ENCODE measurements at regions not wholly inside any gene's neighbourhood (a gene's known extent, or its start where the extent isn't known, plus 50 kb on each side); places are given as distances from the start of the nearest gene placed in this dataset.

DNA sequence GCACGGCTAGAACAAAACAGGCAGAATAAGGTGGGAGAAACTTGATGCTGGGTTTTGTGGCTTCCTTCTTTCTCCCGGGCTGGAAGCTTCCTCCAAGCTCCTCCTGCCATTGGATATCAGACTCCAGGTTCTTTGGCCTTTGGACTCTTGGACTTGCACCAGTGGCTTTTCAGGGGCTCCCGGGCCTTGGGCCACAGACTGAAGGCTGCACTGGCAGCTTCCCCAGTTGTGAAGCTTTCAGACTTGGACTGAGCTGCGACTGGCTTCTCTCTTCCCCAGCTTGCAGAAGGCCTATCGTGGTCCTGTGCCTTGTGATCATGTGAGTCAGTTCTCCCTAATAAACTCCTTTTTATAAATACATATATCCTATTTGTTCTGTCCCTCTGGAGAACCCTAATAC lies 364.4 kb downstream of the DNAH5 start:
- POLR2A ChIA-PET (ENCODE audit: partially characterized antibody), result no interaction called here
- TF ChIP-seq JUND (IDR thresholded peaks at IDR 0.05; ENCODE audit: low read length) (no peak), PHF8 (conservative IDR thresholded peaks at IDR 0.05; ENCODE audit: low read depth, low read length) (no peak), SRF (IDR thresholded peaks at IDR 0.05; ENCODE audit: low read depth, low read length) (no peak)

More for the DNA sequence above, 364.4 kb downstream of the DNAH5 start:
- no peak overlapping the region for H3K56ac ChIP-seq (replicated peaks; ENCODE audit: insufficient read length, low read depth, low read length)
- H2BK5ac ChIP-seq (ENCODE audit: low read depth, low read length), result no peak overlapping the region
- H4K91ac ChIP-seq (replicated peaks; ENCODE audit: insufficient read length, low read length), result no peak overlapping the region
- H3K9ac ChIP-seq (replicated peaks in 1 of 4; ENCODE audit: extremely low read depth in 1 of 4, low read depth in 3 of 4, low read length in 3 of 4), result no peak overlapping the region
- no peaks in the 10 kb centered on the region for H3K4me1 ChIP-seq (replicated peaks in 1 of 4; ENCODE audit: control insufficient read depth in 3 of 4, insufficient read depth in 4 of 4, low read length in 3 of 4)
- H3K14ac ChIP-seq (ENCODE audit: insufficient read length), result no peak overlapping the region
- no peak overlapping the region for H2AK5ac ChIP-seq (ENCODE audit: low read depth, low read length)
- DNase-seq (ENCODE audit: low read depth in 1 of 2, low spot score in 2 of 2) (no peak), FAIRE-seq (no peak)
- no peaks in the 10 kb centered on the region for H3K23me2 ChIP-seq (ENCODE audit: low read depth, low read length)
- no peak overlapping the region for H2BK15ac ChIP-seq (ENCODE audit: low read length)
- CTCF ChIA-PET (ENCODE audit: partially characterized antibody), result interaction anchor here (0.6 kb wide), 1 partner anchor 185 kb away, joined by 3 read pairs; no protein-coding TSS in a partner anchor
- no peak overlapping the region for H2AFZ ChIP-seq (ENCODE audit: low read length)
- no peak overlapping the region for H2BK20ac ChIP-seq (ENCODE audit: low read length)
- no peak overlapping the region for H2BK120ac ChIP-seq (replicated peaks; ENCODE audit: low read depth, low read length)
- H4K8ac ChIP-seq (ENCODE audit: extremely low read depth, insufficient read depth, low read length), result no peak overlapping the region
- no peaks in the 10 kb centered on the region for H3K36me3 ChIP-seq (ENCODE audit: control insufficient read depth in 2 of 4, insufficient read depth in 4 of 4, low read length in 3 of 4)
- H3K27me3 ChIP-seq (replicated peaks in 1 of 4; ENCODE audit: control insufficient read depth in 3 of 4, extremely low read depth in 1 of 4, insufficient read depth in 3 of 4, low read length in 3 of 4), result no peaks in the 10 kb centered on the region
- no peak overlapping the region for H3K18ac ChIP-seq (ENCODE audit: extremely low read depth, low read length)
- no peak overlapping the region for H3K23ac ChIP-seq (ENCODE audit: insufficient read length)
- no peaks in the 10 kb centered on the region for H3K79me1 ChIP-seq (ENCODE audit: low read depth, low read length)
- no peaks in the 10 kb centered on the region for H4K20me1 ChIP-seq (replicated peaks in 1 of 2; ENCODE audit: control insufficient read depth in 1 of 2, insufficient read depth in 2 of 2, low read length in 2 of 2)
- H3K4ac ChIP-seq (replicated peaks; ENCODE audit: insufficient read length, low read depth, low read length), result no peak overlapping the region
- H3K27ac ChIP-seq (ENCODE audit: low read depth, low read length), result no peak overlapping the region
- H3K4me3 ChIP-seq (ENCODE audit: extremely low read depth in 1 of 4, insufficient read depth in 2 of 4, low read depth in 3 of 4, low read length in 4 of 4), result no peak overlapping the region
- H3K9me3 ChIP-seq (ENCODE audit: insufficient read depth in 2 of 2, low read depth in 1 of 2, low read length in 1 of 2), result peaks cover 0 to 2% of the 10 kb centered on the region in 2 experiments; a peak in 1 of 4 replicates
- no peak overlapping the region for H4K5ac ChIP-seq (ENCODE audit: insufficient read length, low read depth, low read length)
- 92% methylated on average over 5 of the region's 5 CpGs; no CpG with 5 or more reads in 1 of the 2 experiments for WGBS, 2 experiments (ENCODE audit: extremely low coverage in 1 of 2, insufficient coverage in 1 of 2, insufficient read length in 1 of 2, insufficient replicate concordance in 2 of 2, low coverage in 1 of 2, low lambda C conversion rate in 2 of 2, missing lambda C conversion rate in 1 of 2)
- H3K79me2 ChIP-seq (ENCODE audit: control insufficient read depth in 1 of 2, insufficient read depth in 2 of 2, low read length in 2 of 2), result no peaks in the 10 kb centered on the region
- no peak overlapping the region for H3K4me2 ChIP-seq (ENCODE audit: insufficient read depth in 1 of 2, low read depth in 2 of 2, low read length in 2 of 2)
- no peak overlapping the region for H2BK12ac ChIP-seq (ENCODE audit: low read depth, low read length)

Data from H1 (cell line).